OCI-LY3 (cell line): ENCODE measurements at regions not wholly inside any gene's neighbourhood (a gene's known extent, or its start where the extent isn't known, plus 50 kb on each side); places are given as distances from the start of the nearest gene placed in this dataset.

Source experiments
- H2AFZ ChIP-seq: fragments of 200-600, 300-600 bp; shearing (Covaris generic); 2 replicates; pipeline ENCODE4 v1.6.0; 2014; ENCODE audit warnings: antibody characterized with exemption, low read depth, low read length
- H3K27ac ChIP-seq: fragments of 200-600, 300-600 bp; sonication (generic); 2 replicates; pipeline ENCODE4 v1.5.1; 2014; ENCODE audit warnings: mild to moderate bottlenecking, low read length, moderate library complexity, mixed read lengths
- H3K27me3 ChIP-seq: fragments of 200-600, 300-600 bp; sonication (generic); 2 replicates; pipeline ENCODE4 v1.6.1; 2014; ENCODE audit warnings: low read depth, low read length, mixed read lengths
- H3K36me3 ChIP-seq: fragments of 200-600, 300-600 bp; sonication (generic); replicated peaks from 2 replicates; pipeline ENCODE3; 2014; ENCODE audit warnings: low read depth, low read length, mixed read lengths
- H3K4me1 ChIP-seq: fragments of 300-600, 200-600 bp; sonication (generic); 2 replicates; pipeline ENCODE4 v1.6.1; 2014; ENCODE audit warnings: low read length, mixed read lengths
- H3K4me2 ChIP-seq: fragments of 200-600, 300-600 bp; sonication (generic); 2 replicates; pipeline ENCODE4 v1.6.1; 2014; ENCODE audit warnings: low read length, mixed read lengths
- H3K4me3 ChIP-seq: fragments of 300-600, 200-600 bp; sonication (generic); 2 replicates; pipeline ENCODE4 v1.5.1; 2014; ENCODE audit warnings: antibody characterized with exemption, mild to moderate bottlenecking, low read length, moderate library complexity
- H3K79me2 ChIP-seq: fragments of 300-600, 200-600 bp; shearing (Covaris generic); 2 replicates; pipeline ENCODE4 v1.6.1; 2014; ENCODE audit warnings: mild to moderate bottlenecking, low read length, mixed read lengths
- H3K9ac ChIP-seq: fragments of 300-600, 200-600 bp; shearing (Covaris generic); 2 replicates; pipeline ENCODE4 v1.6.0; 2014; ENCODE audit warnings: mild to moderate bottlenecking, low read length, moderate library complexity
- H3K9me3 ChIP-seq: fragments of 200-600, 300-600 bp; shearing (Covaris generic); 2 replicates; pipeline ENCODE4 v1.6.1; 2014; ENCODE audit warnings: low read length, mixed read lengths; ENCODE audit not compliant: insufficient read depth
- H4K20me1 ChIP-seq: fragments of 200-600, 300-600 bp; sonication (generic); 2 replicates; pipeline ENCODE4 v1.6.1; 2016; ENCODE audit warnings: low read length, mixed read lengths; ENCODE audit not compliant: insufficient read depth
- EZH2phosphoT487 ChIP-seq: fragments of 200-600 bp; shearing (Covaris generic); IDR thresholded peaks from 2 replicates; pipeline ENCODE4 v1.6.1; 2018; ENCODE audit warnings: antibody characterized with exemption, mixed run types, low read depth
- TF ChIP-seq, protein P1 (sequence below): fragments of 200-600, 300-600 bp; sonication (generic); IDR thresholded peaks from 2 replicates; pipeline ENCODE4 v1.5.1; 2014; ENCODE audit warnings: antibody characterized with exemption, low read length, low read depth

DNA sequence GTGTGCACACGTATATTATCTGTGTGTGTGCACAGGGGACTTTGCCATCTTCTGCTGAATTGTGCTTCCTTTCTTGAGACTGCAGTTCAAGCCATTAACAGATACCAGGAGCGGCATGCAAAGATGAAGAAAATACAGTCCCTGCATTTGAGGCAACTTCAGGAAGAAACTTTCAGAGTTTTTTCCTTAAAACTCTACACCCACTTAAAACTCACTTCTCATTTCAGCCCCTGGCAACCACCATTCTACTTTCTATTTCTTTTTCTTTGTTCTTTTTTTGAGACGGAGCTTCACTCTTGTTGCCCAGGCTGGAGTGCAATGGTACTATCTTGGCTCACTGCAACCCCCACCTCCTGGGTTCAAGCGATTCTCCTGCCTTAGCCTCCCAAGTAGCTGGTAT is 448.9 kb upstream of the ZMIZ1 start:
- Histone ChIP-seq H3K4me1 (no peaks in the 10 kb centered on the region), H3K4me2 (no peak overlapping the region), H3K27me3 (peaks cover 47% of the 10 kb centered on the region), H3K4me3 (no peak overlapping the region), H3K9me3 (no peaks in the 10 kb centered on the region), H3K9ac (no peak overlapping the region), H3K79me2 (no peaks in the 10 kb centered on the region), H3K27ac (no peak overlapping the region), H3K36me3 (no peaks in the 10 kb centered on the region), H4K20me1 (no peaks in the 10 kb centered on the region), H2AFZ (no peak overlapping the region)
- TF ChIP-seq, protein P1, sequence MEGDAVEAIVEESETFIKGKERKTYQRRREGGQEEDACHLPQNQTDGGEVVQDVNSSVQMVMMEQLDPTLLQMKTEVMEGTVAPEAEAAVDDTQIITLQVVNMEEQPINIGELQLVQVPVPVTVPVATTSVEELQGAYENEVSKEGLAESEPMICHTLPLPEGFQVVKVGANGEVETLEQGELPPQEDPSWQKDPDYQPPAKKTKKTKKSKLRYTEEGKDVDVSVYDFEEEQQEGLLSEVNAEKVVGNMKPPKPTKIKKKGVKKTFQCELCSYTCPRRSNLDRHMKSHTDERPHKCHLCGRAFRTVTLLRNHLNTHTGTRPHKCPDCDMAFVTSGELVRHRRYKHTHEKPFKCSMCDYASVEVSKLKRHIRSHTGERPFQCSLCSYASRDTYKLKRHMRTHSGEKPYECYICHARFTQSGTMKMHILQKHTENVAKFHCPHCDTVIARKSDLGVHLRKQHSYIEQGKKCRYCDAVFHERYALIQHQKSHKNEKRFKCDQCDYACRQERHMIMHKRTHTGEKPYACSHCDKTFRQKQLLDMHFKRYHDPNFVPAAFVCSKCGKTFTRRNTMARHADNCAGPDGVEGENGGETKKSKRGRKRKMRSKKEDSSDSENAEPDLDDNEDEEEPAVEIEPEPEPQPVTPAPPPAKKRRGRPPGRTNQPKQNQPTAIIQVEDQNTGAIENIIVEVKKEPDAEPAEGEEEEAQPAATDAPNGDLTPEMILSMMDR = no peak
- no peak for TF ChIP-seq EZH2phosphoT487

DNA sequence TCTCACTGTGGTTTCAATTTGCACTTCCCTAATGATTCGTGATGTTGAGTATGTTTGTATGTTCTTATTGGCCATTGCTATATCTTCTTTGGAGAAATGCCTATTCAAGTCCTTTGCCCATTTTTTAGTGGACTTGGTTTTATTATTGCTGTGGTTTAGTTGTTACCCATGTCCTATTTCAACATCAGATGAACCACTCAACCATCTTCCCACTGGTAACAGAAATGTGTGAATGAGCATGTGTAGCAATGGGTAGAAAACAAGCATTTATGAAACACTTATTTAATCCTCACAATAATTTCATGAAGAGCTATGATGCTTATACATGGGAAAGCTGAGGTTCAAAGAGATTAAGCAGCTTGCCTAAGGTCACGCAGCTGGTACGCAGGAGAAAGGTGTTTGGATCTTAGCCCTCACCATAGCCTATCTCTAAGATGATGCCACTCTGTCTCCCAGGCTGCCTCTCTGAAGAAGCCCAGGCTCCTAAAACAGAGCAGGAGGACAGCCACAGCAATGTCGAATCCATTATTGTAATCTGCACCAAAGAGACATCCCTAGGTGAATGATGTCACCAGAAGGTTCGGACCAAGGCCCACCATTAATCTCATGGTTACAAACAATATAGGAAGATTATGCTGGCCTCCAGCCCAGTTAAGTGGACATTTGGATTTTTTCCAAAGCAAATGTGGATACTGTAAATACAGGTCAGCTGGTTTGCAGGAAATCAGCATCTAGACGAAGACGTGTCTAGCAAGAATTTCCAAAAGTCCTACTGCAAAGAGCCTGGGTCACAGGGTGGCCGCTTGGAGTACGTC is 447.6 kb upstream of the ZMIZ1 start:
- H3K9me3 ChIP-seq = no peaks in the 10 kb centered on the region
- no peaks in the 10 kb centered on the region for H3K79me2 ChIP-seq
- no peak overlapping the region for H2AFZ ChIP-seq
- no peaks in the 10 kb centered on the region for H4K20me1 ChIP-seq
- no peak for TF ChIP-seq EZH2phosphoT487
- TF ChIP-seq, protein P1 = no peak
- peaks cover 52% of the 10 kb centered on the region for H3K27me3 ChIP-seq
- no peaks in the 10 kb centered on the region for H3K36me3 ChIP-seq
- no peak overlapping the region for H3K27ac ChIP-seq
- H3K4me1 ChIP-seq = no peaks in the 10 kb centered on the region
- H3K4me2 ChIP-seq = no peak overlapping the region
- no peak overlapping the region for H3K9ac ChIP-seq
- H3K4me3 ChIP-seq = no peak overlapping the region

DNA sequence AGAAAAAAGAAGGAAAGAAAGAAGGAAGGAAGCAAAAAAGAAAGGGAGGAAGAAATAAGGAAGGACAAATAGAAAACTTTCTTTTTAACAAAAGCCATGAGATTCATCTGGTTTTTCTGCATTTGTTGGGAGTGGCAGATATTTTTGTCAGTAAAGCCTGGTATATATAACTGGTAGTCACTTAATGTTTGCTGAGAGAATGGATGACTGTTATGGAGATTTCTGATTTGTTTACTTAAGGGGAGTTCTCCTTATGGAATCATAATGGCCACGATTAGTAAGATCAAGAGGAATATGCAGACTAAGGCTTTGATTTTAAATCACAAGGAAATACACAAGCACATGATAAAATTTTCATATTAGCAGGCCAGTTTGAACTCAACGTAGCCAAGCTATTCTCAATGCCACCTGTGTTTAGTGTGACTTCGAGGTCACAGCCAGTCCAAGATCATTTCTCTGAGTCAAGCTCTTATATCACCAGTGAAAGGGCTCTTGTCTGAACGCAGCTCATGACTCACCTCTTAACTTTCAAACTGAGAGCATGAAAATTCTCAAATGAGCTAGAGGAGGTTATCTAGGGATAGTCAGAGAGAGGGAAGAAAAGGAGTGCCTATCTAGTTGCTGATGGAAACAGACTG is 445.1 kb upstream of the ZMIZ1 start:
- no peak overlapping the region for H3K4me2 ChIP-seq
- no peak overlapping the region for H3K9ac ChIP-seq
- H3K4me3 ChIP-seq = no peak overlapping the region
- H3K27ac ChIP-seq = no peak overlapping the region
- no peaks in the 10 kb centered on the region for H3K4me1 ChIP-seq
- no peaks in the 10 kb centered on the region for H3K36me3 ChIP-seq
- no peaks in the 10 kb centered on the region for H3K79me2 ChIP-seq
- no peak overlapping the region for H2AFZ ChIP-seq
- H3K9me3 ChIP-seq = no peaks in the 10 kb centered on the region
- H4K20me1 ChIP-seq = no peaks in the 10 kb centered on the region
- H3K27me3 ChIP-seq = peaks cover 62% of the 10 kb centered on the region
- TF ChIP-seq, protein P1 = no peak
- no peak for TF ChIP-seq EZH2phosphoT487

DNA sequence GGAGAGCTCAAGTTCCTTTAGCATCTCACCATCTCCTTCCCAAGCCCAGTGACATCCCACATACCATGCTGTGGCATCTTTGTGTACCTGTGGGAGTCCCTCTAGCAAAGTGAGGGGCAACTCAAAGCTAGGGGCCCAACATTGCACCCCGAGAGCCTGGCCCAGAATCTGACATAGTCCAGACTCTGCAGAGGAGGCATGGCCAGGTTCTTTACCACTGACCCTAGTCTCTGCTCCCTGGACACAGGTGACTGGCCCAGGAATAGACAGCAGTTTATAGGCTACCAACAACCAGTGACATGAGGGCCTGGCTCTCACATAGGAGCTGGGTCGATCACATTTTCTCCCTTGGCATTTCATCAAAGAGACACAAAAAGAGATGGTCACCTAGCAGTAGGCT is 444.0 kb upstream of the ZMIZ1 start:
- no peak overlapping the region for H3K9ac ChIP-seq
- TF ChIP-seq EZH2phosphoT487 = no peak
- TF ChIP-seq, protein P1 = no peak
- no peaks in the 10 kb centered on the region for H4K20me1 ChIP-seq
- H3K27me3 ChIP-seq = peaks cover 62% of the 10 kb centered on the region
- peaks cover under 1% of the 10 kb centered on the region; the same call in 1 of the 2 replicates for H3K4me1 ChIP-seq
- no peak overlapping the region for H3K4me3 ChIP-seq
- no peaks in the 10 kb centered on the region for H3K9me3 ChIP-seq
- H3K27ac ChIP-seq = no peak overlapping the region
- no peak overlapping the region for H3K4me2 ChIP-seq
- H2AFZ ChIP-seq = no peak overlapping the region
- no peaks in the 10 kb centered on the region for H3K36me3 ChIP-seq
- no peaks in the 10 kb centered on the region for H3K79me2 ChIP-seq
